ENCODE measurements at regions not wholly inside any gene's neighbourhood (a gene's known extent, or its start where the extent isn't known, plus 50 kb on each side); places are given as distances from the start of the nearest gene placed in this dataset.

GRCh38 chr20:61134296-61135030 is 117.6 kb upstream of the CDH4 start:
- no peak for DNase-seq
- Mint-ChIP-seq H3K4me3 (no peak overlapping the region), H3K27me3 (peaks cover 22% of the 10 kb centered on the region), H3K9me3 (no peaks in the 10 kb centered on the region), H3K4me1 (ENCODE audit: low read depth) (peaks cover under 1% of the 10 kb centered on the region), H3K27ac (no peak overlapping the region), H3K36me3 (ENCODE audit: low read depth) (no peaks in the 10 kb centered on the region)

GRCh38 chr20:61135266-61135665 is 116.8 kb upstream of the CDH4 start:
- Mint-ChIP-seq H3K27ac (no peak overlapping the region), H3K36me3 (ENCODE audit: low read depth) (no peaks in the 10 kb centered on the region), H3K27me3 (peaks cover 24% of the 10 kb centered on the region), H3K4me3 (no peak overlapping the region), H3K9me3 (no peaks in the 10 kb centered on the region), H3K4me1 (ENCODE audit: low read depth) (no peaks in the 10 kb centered on the region)
- DNase-seq = no peak

DNA sequence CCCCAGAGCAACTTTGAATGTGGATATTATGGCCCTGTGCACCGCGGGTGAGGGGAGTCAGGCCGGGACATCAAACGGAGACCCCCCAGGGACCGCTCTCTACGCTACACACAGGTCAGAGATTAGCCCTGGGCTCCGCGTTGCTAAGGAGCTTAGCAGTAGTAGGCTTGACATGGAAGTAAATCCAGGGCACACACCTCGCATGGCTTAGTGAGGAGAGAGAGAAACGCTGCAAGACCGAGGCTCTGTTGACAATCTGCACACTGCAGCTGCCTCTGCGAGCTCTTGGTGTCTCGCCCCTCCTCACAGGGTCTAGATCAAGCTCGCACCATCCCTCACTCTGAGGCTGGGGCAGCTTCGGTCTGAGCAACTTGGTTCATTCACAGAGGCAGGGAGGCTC is 116.1 kb upstream of the CDH4 start:
- no peak for DNase-seq
- H3K4me3 Mint-ChIP-seq = no peak overlapping the region
- no peak overlapping the region for H3K27ac Mint-ChIP-seq
- H3K36me3 Mint-ChIP-seq (ENCODE audit: low read depth) = no peaks in the 10 kb centered on the region
- no peaks in the 10 kb centered on the region for H3K4me1 Mint-ChIP-seq (ENCODE audit: low read depth)
- H3K27me3 Mint-ChIP-seq = peaks cover 17% of the 10 kb centered on the region
- H3K9me3 Mint-ChIP-seq = no peaks in the 10 kb centered on the region

DNA sequence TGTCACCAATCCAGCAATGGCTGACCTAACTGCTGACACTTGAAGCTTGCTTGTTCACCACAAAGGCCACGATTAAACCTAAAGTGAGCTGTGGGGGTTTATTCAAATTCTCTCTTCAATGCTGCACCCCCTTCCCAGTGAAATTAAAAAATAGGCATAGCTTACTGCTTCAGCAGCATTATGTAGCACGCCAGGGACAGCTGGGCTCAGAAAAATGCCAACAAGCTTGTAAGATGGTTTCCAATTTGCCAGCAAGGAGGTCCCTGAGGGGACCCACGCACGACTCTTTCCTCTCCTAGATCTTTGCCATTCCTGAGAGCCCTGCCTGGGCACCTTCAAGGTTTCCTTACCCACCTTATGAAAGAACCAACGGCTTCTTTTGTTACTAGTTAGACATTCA is 113.5 kb upstream of the CDH4 start:
- no peak for DNase-seq
- Mint-ChIP-seq H3K4me3 (no peak overlapping the region), H3K36me3 (ENCODE audit: low read depth) (no peaks in the 10 kb centered on the region), H3K27me3 (peaks cover 12% of the 10 kb centered on the region), H3K9me3 (no peaks in the 10 kb centered on the region), H3K4me1 (ENCODE audit: low read depth) (no peaks in the 10 kb centered on the region), H3K27ac (no peak overlapping the region)

GRCh38 chr20:61139031-61139430 is 113.0 kb upstream of the CDH4 start:
- Mint-ChIP-seq H3K36me3 (ENCODE audit: low read depth) (no peaks in the 10 kb centered on the region), H3K9me3 (no peaks in the 10 kb centered on the region)

DNA sequence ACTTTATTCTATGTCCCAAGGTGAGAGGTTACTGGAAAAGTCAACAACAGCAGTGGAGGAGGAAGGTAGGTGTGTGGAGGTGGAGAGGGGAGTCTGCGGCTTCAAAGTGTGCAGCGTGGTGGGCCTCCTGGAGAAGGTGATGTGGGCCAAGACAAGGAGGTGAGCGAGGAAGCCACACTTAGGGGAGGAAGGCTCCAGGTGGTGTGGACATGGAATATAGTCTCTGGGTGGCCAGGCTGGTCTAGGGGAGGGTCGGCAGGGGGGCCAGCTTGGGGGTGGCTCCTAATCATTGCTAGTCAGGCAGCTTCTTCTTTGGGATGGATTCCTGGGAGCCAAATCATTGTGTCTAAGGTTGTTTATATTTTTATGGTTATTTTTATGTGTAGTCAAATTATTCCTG is 111.5 kb upstream of the CDH4 start:
- H3K27me3 Mint-ChIP-seq = peaks cover 8% of the 10 kb centered on the region
- H3K9me3 Mint-ChIP-seq = no peaks in the 10 kb centered on the region
- no peak overlapping the region for H3K27ac Mint-ChIP-seq
- no peaks in the 10 kb centered on the region for H3K4me1 Mint-ChIP-seq (ENCODE audit: low read depth)
- H3K4me3 Mint-ChIP-seq = no peak overlapping the region
- DNase-seq = no peak
- H3K36me3 Mint-ChIP-seq (ENCODE audit: low read depth) = no peaks in the 10 kb centered on the region

More at GRCh38 chr20:61139031-61139430, 113.0 kb upstream of the CDH4 start:
- no peak overlapping the region for H3K27ac Mint-ChIP-seq
- DNase-seq = no peak
- H3K4me3 Mint-ChIP-seq = no peak overlapping the region
- peaks cover 11% of the 10 kb centered on the region for H3K27me3 Mint-ChIP-seq
- H3K4me1 Mint-ChIP-seq (ENCODE audit: low read depth) = no peaks in the 10 kb centered on the region

GRCh38 chr20:61146023-61146422 is 106.0 kb upstream of the CDH4 start:
- no peaks in the 10 kb centered on the region for H3K36me3 Mint-ChIP-seq (ENCODE audit: low read depth)
- H3K27me3 Mint-ChIP-seq = peaks cover 20% of the 10 kb centered on the region
- H3K9me3 Mint-ChIP-seq = no peaks in the 10 kb centered on the region
- DNase-seq = no peak
- no peaks in the 10 kb centered on the region for H3K4me1 Mint-ChIP-seq (ENCODE audit: low read depth)
- no peak overlapping the region for H3K4me3 Mint-ChIP-seq
- H3K27ac Mint-ChIP-seq = no peak overlapping the region

DNA sequence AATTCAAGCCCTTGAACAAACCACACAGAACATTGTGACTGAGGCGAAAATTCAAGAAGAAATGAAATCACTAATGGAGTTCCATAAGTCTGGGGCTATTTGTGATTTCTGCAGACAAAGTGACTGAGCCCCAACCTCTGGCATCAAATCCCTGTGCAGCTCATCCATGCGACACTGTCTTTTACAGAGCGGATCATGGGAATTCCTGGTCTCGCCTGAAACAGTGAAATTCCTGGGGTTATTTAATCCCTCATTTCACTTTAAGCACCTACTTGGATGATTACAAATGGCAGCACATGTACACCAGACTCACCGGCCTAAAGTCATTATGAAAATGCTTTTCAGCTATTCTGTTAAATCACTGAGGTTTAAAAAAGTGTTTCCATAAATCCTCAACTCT is 102.4 kb upstream of the CDH4 start:
- DNase-seq = no peak
- no peaks in the 10 kb centered on the region for H3K36me3 Mint-ChIP-seq (ENCODE audit: low read depth)
- peaks cover 20% of the 10 kb centered on the region for H3K27me3 Mint-ChIP-seq
- no peaks in the 10 kb centered on the region for H3K9me3 Mint-ChIP-seq
- H3K4me3 Mint-ChIP-seq = no peak overlapping the region
- H3K27ac Mint-ChIP-seq = no peak overlapping the region
- H3K4me1 Mint-ChIP-seq (ENCODE audit: low read depth) = no peaks in the 10 kb centered on the region

DNA sequence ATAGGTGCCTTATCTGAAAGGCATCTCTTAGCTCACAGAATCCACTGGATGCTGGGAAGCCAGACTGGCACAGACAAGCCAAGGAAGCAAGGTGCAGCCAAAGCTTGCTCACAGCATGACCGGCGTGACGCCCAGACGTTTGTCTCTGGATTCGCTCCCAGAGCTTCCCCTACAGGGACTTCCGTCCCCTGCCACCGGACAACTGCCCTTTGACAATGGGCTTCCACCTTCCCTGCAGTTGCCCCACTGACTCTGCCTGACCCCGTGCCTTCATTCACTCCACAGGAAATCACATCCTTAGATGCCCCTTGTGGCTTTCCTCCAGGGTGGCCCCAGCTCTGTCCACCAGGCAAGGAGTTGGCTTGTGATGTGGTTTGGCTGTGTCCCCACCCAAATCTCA is 94.8 kb upstream of the CDH4 start:
- no peaks in the 10 kb centered on the region for H3K36me3 Mint-ChIP-seq (ENCODE audit: low read depth)
- peaks cover 5% of the 10 kb centered on the region for H3K27me3 Mint-ChIP-seq
- peaks cover 4% of the 10 kb centered on the region for H3K9me3 Mint-ChIP-seq
- no peak for DNase-seq
- H3K27ac Mint-ChIP-seq = no peak overlapping the region
- H3K4me1 Mint-ChIP-seq (ENCODE audit: low read depth) = no peaks in the 10 kb centered on the region
- H3K4me3 Mint-ChIP-seq = no peak overlapping the region

DNA sequence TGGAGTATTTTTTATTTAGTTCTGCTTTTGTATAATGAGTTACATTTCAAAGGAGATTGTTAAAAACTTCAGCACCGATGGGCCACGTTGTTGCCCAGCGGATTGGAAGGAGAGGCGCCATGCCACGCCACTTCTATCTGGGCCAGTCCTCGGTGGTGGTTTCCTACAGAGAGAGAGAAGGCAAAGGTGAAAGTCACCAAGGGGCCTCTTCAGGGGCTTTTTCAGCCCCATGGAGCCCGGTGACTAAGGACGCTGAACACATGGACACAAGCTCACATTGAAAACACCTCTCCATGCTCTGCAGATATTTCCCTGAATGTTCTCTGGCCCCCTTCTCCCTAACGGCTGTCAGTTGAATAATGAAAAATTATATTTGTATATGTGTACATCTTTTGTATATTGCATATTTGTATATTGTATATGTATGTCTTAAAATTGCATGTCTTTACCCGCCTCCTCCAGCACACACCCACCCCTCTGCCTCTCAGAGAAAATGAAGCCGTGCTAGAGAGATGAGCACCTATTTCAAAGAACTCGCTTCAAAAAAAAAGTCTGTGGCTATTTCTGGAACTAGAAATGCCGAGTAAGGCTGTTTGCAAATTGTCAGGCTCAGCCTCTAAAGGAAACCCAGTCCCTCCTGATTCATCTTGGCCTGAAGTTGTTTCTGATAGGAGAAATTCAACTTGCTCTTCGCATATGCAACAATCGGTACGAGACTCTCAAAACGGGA is 91.9 kb upstream of the CDH4 start:
- H3K36me3 Mint-ChIP-seq (ENCODE audit: low read depth) = no peaks in the 10 kb centered on the region
- H3K9me3 Mint-ChIP-seq = peaks cover 4% of the 10 kb centered on the region
- DNase-seq = no peak
- H3K4me1 Mint-ChIP-seq (ENCODE audit: low read depth) = no peaks in the 10 kb centered on the region
- no peak overlapping the region for H3K4me3 Mint-ChIP-seq
- H3K27ac Mint-ChIP-seq = no peak overlapping the region
- H3K27me3 Mint-ChIP-seq = peaks cover 5% of the 10 kb centered on the region

GRCh38 chr20:61161726-61162390 is 90.2 kb upstream of the CDH4 start:
- no peak overlapping the region for H3K27ac Mint-ChIP-seq
- no peak for DNase-seq
- no peak overlapping the region for H3K4me3 Mint-ChIP-seq
- no peaks in the 10 kb centered on the region for H3K36me3 Mint-ChIP-seq (ENCODE audit: low read depth)
- H3K9me3 Mint-ChIP-seq = peaks cover 4% of the 10 kb centered on the region
- H3K27me3 Mint-ChIP-seq = peaks cover 5% of the 10 kb centered on the region
- H3K4me1 Mint-ChIP-seq (ENCODE audit: low read depth) = no peaks in the 10 kb centered on the region

- H3K27ac Mint-ChIP-seq = no peak overlapping the region
- H3K27me3 Mint-ChIP-seq = peaks cover 5% of the 10 kb centered on the region
- no peaks in the 10 kb centered on the region for H3K36me3 Mint-ChIP-seq (ENCODE audit: low read depth)
- no peaks in the 10 kb centered on the region for H3K4me1 Mint-ChIP-seq (ENCODE audit: low read depth)
- DNase-seq = no peak
- peaks cover 4% of the 10 kb centered on the region for H3K9me3 Mint-ChIP-seq
- no peak overlapping the region for H3K4me3 Mint-ChIP-seq
These were observed 89.6 kb upstream of the CDH4 start for GRCh38 chr20:61162451-61162850.

- no peak overlapping the region for H3K4me3 Mint-ChIP-seq
- no peaks in the 10 kb centered on the region for H3K36me3 Mint-ChIP-seq (ENCODE audit: low read depth)
- H3K27me3 Mint-ChIP-seq = peaks cover 5% of the 10 kb centered on the region
- H3K9me3 Mint-ChIP-seq = peaks cover 4% of the 10 kb centered on the region
- DNase-seq = no peak
- H3K4me1 Mint-ChIP-seq (ENCODE audit: low read depth) = no peaks in the 10 kb centered on the region
- no peak overlapping the region for H3K27ac Mint-ChIP-seq
These were observed 89.0 kb upstream of the CDH4 start for GRCh38 chr20:61163031-61163430.

DNA sequence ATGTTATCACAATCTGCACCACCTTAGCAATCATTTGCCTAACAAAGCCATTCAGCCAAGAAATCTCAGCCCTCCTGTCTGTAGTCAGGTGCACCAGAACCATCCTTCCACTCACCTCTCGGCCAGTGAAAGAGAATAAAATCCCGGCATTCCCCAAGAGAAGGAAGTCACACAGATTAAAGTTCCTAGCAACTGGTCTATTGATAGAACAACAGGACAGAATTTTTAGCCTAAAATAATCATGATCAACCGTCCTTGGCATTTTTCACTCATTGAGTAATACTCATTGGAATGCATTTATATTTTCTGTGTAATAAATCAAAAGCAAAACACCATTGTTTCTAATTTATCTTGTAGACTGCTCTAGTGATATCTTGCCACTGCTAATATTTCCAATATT is 85.7 kb upstream of the CDH4 start:
- no peak for DNase-seq
- Mint-ChIP-seq H3K27me3 (no peaks in the 10 kb centered on the region), H3K36me3 (ENCODE audit: low read depth) (no peaks in the 10 kb centered on the region), H3K9me3 (no peaks in the 10 kb centered on the region), H3K4me1 (ENCODE audit: low read depth) (no peaks in the 10 kb centered on the region), H3K27ac (no peak overlapping the region), H3K4me3 (no peak overlapping the region)

DNA sequence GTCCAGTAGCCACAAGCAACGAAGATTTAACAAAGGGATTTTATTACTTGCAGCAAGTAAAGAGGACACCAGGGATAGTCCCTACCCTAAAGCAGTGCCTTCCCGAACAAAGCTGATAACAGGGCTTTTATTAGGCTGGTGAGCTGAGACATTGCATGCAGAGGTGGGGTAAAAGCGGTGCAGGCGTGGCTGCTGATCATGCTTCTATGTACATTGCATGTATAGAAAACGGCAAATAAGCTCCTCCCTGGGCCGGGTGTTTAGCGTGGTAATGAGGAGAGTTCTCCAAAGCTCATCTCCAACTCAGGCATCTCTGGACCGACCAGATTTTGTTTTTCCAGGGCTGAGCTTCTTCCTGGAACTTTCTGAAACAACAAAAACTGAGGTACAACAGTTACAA is 83.5 kb upstream of the CDH4 start:
- H3K36me3 Mint-ChIP-seq (ENCODE audit: low read depth) = no peaks in the 10 kb centered on the region
- H3K27me3 Mint-ChIP-seq = peaks cover 3% of the 10 kb centered on the region
- no peak overlapping the region for H3K27ac Mint-ChIP-seq
- no peaks in the 10 kb centered on the region for H3K9me3 Mint-ChIP-seq
- no peaks in the 10 kb centered on the region for H3K4me1 Mint-ChIP-seq (ENCODE audit: low read depth)
- no peak for DNase-seq
- H3K4me3 Mint-ChIP-seq = no peak overlapping the region
